SK-N-SH (cell line): ENCODE measurements at regions not wholly inside any gene's neighbourhood (a gene's known extent, or its start where the extent isn't known, plus 50 kb on each side); places are given as distances from the start of the nearest gene placed in this dataset.

Experiments
- CTCF ChIA-PET: fragments of 300-600, 350-600 bp; formaldehyde crosslinking; extraction: SDS; loops from one replicate; lab custom pipeline; 2021; lab: Yijun Ruan, JAX
- POLR2A ChIA-PET: fragments of 350-600 bp; sonication (Branson Sonifier 250); formaldehyde crosslinking; extraction: SDS; loops from one replicate; lab custom pipeline; 2020; ENCODE audit warnings: antibody characterized with exemption, inconsistent platforms; lab: Yijun Ruan, JAX
- DNase-seq: peaks from one replicate; pipeline ENCODE4 v3.0.0; 2012
- H2AFZ ChIP-seq: fragments of 200-600 bp; sonication (generic); 2 replicates; pipeline ENCODE4 v1.8.1; 2016; ENCODE audit warnings: antibody characterized with exemption, mild to moderate bottlenecking, low read depth
- H3F3A ChIP-seq: fragments of 200-600 bp; sonication (generic); replicated peaks from 2 replicates; pipeline ENCODE3; 2016; ENCODE audit warnings: antibody characterized with exemption, mild to moderate bottlenecking; ENCODE audit not compliant: insufficient read depth
- H3K27ac ChIP-seq, 2 experiments: fragments of 200-500 bp in 1 of 2; fragments of 200-600 bp in 1 of 2; sonication (Bioruptor generic) in 1 of 2; sonication (generic), shearing (Covaris generic) in 1 of 2; 2 replicates each; pipeline versions ENCODE4 v1.5.1 to v1.6.1; 2014 to 2016; ENCODE audit warnings: low read depth in 2 of 2, inconsistent platforms in 1 of 2, low read length in 1 of 2, mild to moderate bottlenecking in 1 of 2, mixed read lengths in 1 of 2
- H3K27me3 ChIP-seq: fragments of 200-600 bp; sonication (generic), shearing (Covaris generic); 2 replicates; pipeline ENCODE4 v1.6.1; 2016; ENCODE audit warnings: mixed run types; ENCODE audit not compliant: insufficient read depth
- H3K36me3 ChIP-seq, 2 experiments: fragments of 200-500 bp in 1 of 2; fragments of 200-600 bp in 1 of 2; sonication (Bioruptor generic) in 1 of 2; sonication (generic) in 1 of 2; replicated peaks in 1 of 2; 2 replicates each; pipeline versions ENCODE3 to v1.5.1; 2014 to 2016; ENCODE audit warnings: low read length in 1 of 2, mild to moderate bottlenecking in 1 of 2; ENCODE audit not compliant: insufficient read depth in 2 of 2, control insufficient read depth in 1 of 2
- H3K4me1 ChIP-seq, 2 experiments: fragments of 200-500 bp in 1 of 2; fragments of 200-600 bp in 1 of 2; sonication (Bioruptor generic) in 1 of 2; sonication (generic), shearing (Covaris generic) in 1 of 2; 2 replicates each; pipeline versions ENCODE4 v1.5.1 to v1.6.1; 2014 to 2016; ENCODE audit warnings: low read depth in 1 of 2, low read length in 1 of 2, mixed run types in 1 of 2; ENCODE audit not compliant: insufficient read depth in 2 of 2, control insufficient read depth in 1 of 2
- H3K4me2 ChIP-seq: fragments of 200-600 bp; sonication (generic), shearing (Covaris generic); 2 replicates; pipeline ENCODE4 v1.6.1; 2017; ENCODE audit warnings: mixed run types
- H3K4me3 ChIP-seq, 2 experiments: fragments of 200-500 bp in 1 of 2; fragments of 200-600 bp in 1 of 2; sonication (Bioruptor generic) in 1 of 2; sonication (generic), shearing (Covaris generic) in 1 of 2; 2 replicates each; pipeline versions ENCODE4 v1.5.1 to v1.8.1; 2014 to 2016; ENCODE audit warnings: low read depth in 2 of 2, inconsistent platforms in 1 of 2, low read length in 1 of 2, mild to moderate bottlenecking in 1 of 2, mixed read lengths in 1 of 2, moderate library complexity in 1 of 2
- H3K79me2 ChIP-seq: fragments of 200-600 bp; sonication (generic); 2 replicates; pipeline ENCODE4 v1.8.1; 2017; ENCODE audit warnings: mild to moderate bottlenecking; ENCODE audit not compliant: insufficient read depth
- H3K9ac ChIP-seq: fragments of 200-600 bp; sonication (generic); 2 replicates; pipeline ENCODE4 v1.6.1; 2017; ENCODE audit warnings: mixed run types
- H3K9me2 ChIP-seq: fragments of 200-600 bp; sonication (generic); 2 replicates; pipeline ENCODE4 v1.6.1; 2017; ENCODE audit warnings: mixed run types
- H3K9me3 ChIP-seq: fragments of 200-600 bp; sonication (generic); 2 replicates; pipeline ENCODE4 v1.6.1; 2017; ENCODE audit warnings: mixed run types, mild to moderate bottlenecking, moderate library complexity
- H4K20me1 ChIP-seq: fragments of 200-600 bp; sonication (generic); 2 replicates; pipeline ENCODE4 v1.6.1; 2017; ENCODE audit warnings: mild to moderate bottlenecking, mixed run types; ENCODE audit not compliant: insufficient read depth
- EP300 ChIP-seq, 2 experiments: IDR thresholded peaks; 2 replicates each; pipeline versions ENCODE4 v1.4.0 to v1.6.1; 2012; ENCODE audit warnings: borderline replicate concordance in 1 of 2, low read depth in 1 of 2, low read length in 1 of 2
- EZH2phosphoT487 ChIP-seq: fragments of 200-600 bp; sonication (generic); IDR thresholded peaks from 2 replicates; pipeline ENCODE4 v1.6.1; 2017; ENCODE audit warnings: low read depth, mixed run types, mild to moderate bottlenecking, antibody characterized with exemption, moderate library complexity, borderline replicate concordance
- FOSL2 ChIP-seq: IDR thresholded peaks from 2 replicates; pipeline ENCODE4 v1.4.0; 2012; ENCODE audit warnings: low read depth, mild to moderate bottlenecking, moderate library complexity, borderline replicate concordance
- GABPA ChIP-seq: IDR thresholded peaks from 2 replicates; pipeline ENCODE4 v1.4.0; 2012; ENCODE audit warnings: low read depth, mild to moderate bottlenecking
- GATA2 ChIP-seq: sonication (generic); formaldehyde crosslinking; IDR thresholded peaks from 2 replicates; pipeline ENCODE4 v1.5.0; 2020; ENCODE audit warnings: mild to moderate bottlenecking, missing genetic modification reagents
- RAD21 ChIP-seq: IDR thresholded peaks from 2 replicates; pipeline ENCODE4 v1.6.1; 2012; ENCODE audit warnings: mild to moderate bottlenecking, low read length
- RCOR1 ChIP-seq: fragments of 150-350 bp; IDR thresholded peaks from 2 replicates; pipeline ENCODE4 v1.6.1; 2017; ENCODE audit warnings: antibody characterized with exemption, low read length
- RFX5 ChIP-seq: IDR thresholded peaks from 2 replicates; pipeline ENCODE4 v1.6.1; 2012; ENCODE audit warnings: mild to moderate bottlenecking, improper control_type of control experiment, low read length
- SIN3A ChIP-seq: IDR thresholded peaks from 2 replicates; pipeline ENCODE4 v1.6.1; 2012; ENCODE audit warnings: low read depth, mild to moderate bottlenecking, low read length, moderate library complexity, borderline replicate concordance
- TAF1 ChIP-seq: IDR thresholded peaks from 2 replicates; pipeline ENCODE4 v1.6.1; 2012; ENCODE audit warnings: low read depth, mild to moderate bottlenecking, low read length, moderate library complexity, borderline replicate concordance
- TCF12 ChIP-seq: IDR thresholded peaks from 2 replicates; pipeline ENCODE4 v1.4.0; 2012
- TEAD4 ChIP-seq: IDR thresholded peaks from 2 replicates; pipeline ENCODE4 v1.4.0; 2012; ENCODE audit warnings: mild to moderate bottlenecking, borderline replicate concordance; ENCODE audit not compliant: insufficient read depth
- WGBS: methylation state at CpG from one replicate; pipeline ENCODE4 v1.1.6; 2017; ENCODE audit warnings: low lambda C conversion rate; 5-methylcytosine and 5-hydroxymethylcytosine counted together
- TF ChIP-seq, protein P1 (sequence below): fragments of 150-350 bp; IDR thresholded peaks from 2 replicates; pipeline ENCODE4 v1.6.1; 2016; ENCODE audit warnings: mild to moderate bottlenecking, low read depth, low read length
- TF ChIP-seq, protein P2 (sequence below): fragments of 200-600 bp; sonication (generic); IDR thresholded peaks from 2 replicates; pipeline ENCODE4 v1.6.1; 2017; ENCODE audit warnings: antibody characterized with exemption, mild to moderate bottlenecking, moderate library complexity
- TF ChIP-seq, protein P3 (sequence below): IDR thresholded peaks from 2 replicates; pipeline ENCODE4; 2012
- TF ChIP-seq, protein P4 (sequence below): IDR thresholded peaks from 2 replicates; pipeline ENCODE4 v1.4.0; 2012; ENCODE audit warnings: low read depth
- TF ChIP-seq, protein P5 (sequence below): fragments of 150-350 bp; IDR thresholded peaks from 2 replicates; pipeline ENCODE4 v1.6.1; 2017; ENCODE audit warnings: antibody characterized with exemption, low read length, low read depth, borderline replicate concordance

DNA sequence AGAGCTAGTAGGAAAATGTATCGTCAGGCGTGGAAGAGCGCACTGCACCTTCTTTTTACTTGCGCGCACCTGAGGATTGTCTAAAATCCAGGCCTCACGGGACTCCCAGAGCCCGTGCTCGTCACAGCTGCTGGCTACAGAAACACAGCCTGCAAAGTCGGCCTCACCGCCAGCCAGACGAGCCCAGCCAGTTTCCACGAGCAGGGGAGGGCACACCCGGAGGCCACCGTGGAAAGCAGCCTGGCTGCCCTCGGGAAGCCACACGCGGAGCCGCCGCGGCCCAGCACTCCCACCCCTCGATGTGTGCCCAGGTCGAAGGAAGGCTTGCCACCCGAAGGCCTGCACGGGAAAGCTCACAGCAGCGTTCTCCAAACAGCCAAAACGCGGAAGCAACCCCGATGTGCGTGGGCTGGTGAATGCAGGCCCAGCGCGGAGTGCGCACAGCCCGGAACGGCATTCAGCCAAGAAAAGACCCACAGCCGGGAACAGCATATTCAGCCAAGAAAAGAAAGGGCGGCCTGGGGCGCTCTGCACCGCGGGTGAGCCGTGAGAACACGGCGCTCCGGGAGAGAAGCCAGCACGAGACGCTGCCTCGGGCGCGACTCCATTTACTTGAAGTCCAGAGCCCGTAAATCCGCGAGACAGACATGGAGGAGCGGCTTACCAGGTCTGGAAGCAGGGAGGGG is 53.9 kb upstream of the SALL3 start:
- H3K27ac ChIP-seq, result no peak overlapping the region
- H3K9me3 ChIP-seq, result no peaks in the 10 kb centered on the region
- H2AFZ ChIP-seq, result no peak overlapping the region
- DNase-seq, result no peak
- H3K79me2 ChIP-seq, result no peaks in the 10 kb centered on the region
- H4K20me1 ChIP-seq, result no peaks in the 10 kb centered on the region
- WGBS, result 42% methylated on average over 40 of the region's 52 CpGs
- ChIA-PET POLR2A (no interaction called here), CTCF (no interaction called here)
- H3K9me2 ChIP-seq, result no peaks in the 10 kb centered on the region
- H3K36me3 ChIP-seq, result no peaks in the 10 kb centered on the region
- no peaks in the 10 kb centered on the region for H3F3A ChIP-seq
- no peak overlapping the region for H3K9ac ChIP-seq
- H3K27me3 ChIP-seq, result peaks cover 65% of the 10 kb centered on the region
- H3K4me1 ChIP-seq, result no peaks in the 10 kb centered on the region
- no peak overlapping the region for H3K4me2 ChIP-seq
- no peak for TF ChIP-seq RAD21
- TF ChIP-seq TAF1, result no peak
- TF ChIP-seq, protein P1, sequence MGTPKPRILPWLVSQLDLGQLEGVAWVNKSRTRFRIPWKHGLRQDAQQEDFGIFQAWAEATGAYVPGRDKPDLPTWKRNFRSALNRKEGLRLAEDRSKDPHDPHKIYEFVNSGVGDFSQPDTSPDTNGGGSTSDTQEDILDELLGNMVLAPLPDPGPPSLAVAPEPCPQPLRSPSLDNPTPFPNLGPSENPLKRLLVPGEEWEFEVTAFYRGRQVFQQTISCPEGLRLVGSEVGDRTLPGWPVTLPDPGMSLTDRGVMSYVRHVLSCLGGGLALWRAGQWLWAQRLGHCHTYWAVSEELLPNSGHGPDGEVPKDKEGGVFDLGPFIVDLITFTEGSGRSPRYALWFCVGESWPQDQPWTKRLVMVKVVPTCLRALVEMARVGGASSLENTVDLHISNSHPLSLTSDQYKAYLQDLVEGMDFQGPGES, result no peak
- TF ChIP-seq EP300 (IDR thresholded peaks at IDR 0.05; ENCODE audit: borderline replicate concordance in 1 of 2, low read depth in 1 of 2, low read length in 1 of 2), result no peak
- no peak for TF ChIP-seq GATA2 (CRISPR knock-in tag)
- TF ChIP-seq, protein P2, sequence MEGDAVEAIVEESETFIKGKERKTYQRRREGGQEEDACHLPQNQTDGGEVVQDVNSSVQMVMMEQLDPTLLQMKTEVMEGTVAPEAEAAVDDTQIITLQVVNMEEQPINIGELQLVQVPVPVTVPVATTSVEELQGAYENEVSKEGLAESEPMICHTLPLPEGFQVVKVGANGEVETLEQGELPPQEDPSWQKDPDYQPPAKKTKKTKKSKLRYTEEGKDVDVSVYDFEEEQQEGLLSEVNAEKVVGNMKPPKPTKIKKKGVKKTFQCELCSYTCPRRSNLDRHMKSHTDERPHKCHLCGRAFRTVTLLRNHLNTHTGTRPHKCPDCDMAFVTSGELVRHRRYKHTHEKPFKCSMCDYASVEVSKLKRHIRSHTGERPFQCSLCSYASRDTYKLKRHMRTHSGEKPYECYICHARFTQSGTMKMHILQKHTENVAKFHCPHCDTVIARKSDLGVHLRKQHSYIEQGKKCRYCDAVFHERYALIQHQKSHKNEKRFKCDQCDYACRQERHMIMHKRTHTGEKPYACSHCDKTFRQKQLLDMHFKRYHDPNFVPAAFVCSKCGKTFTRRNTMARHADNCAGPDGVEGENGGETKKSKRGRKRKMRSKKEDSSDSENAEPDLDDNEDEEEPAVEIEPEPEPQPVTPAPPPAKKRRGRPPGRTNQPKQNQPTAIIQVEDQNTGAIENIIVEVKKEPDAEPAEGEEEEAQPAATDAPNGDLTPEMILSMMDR, result no peak
- TF ChIP-seq TCF12, result no peak
- TF ChIP-seq, protein P3, sequence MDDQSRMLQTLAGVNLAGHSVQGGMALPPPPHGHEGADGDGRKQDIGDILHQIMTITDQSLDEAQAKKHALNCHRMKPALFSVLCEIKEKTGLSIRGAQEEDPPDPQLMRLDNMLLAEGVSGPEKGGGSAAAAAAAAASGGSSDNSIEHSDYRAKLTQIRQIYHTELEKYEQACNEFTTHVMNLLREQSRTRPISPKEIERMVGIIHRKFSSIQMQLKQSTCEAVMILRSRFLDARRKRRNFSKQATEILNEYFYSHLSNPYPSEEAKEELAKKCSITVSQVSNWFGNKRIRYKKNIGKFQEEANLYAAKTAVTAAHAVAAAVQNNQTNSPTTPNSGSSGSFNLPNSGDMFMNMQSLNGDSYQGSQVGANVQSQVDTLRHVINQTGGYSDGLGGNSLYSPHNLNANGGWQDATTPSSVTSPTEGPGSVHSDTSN, result no peak
- TF ChIP-seq, protein P4, sequence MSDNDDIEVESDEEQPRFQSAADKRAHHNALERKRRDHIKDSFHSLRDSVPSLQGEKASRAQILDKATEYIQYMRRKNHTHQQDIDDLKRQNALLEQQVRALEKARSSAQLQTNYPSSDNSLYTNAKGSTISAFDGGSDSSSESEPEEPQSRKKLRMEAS, result no peak
- TF ChIP-seq FOSL2, result no peak
- TF ChIP-seq GABPA, result no peak
- TF ChIP-seq, protein P5, sequence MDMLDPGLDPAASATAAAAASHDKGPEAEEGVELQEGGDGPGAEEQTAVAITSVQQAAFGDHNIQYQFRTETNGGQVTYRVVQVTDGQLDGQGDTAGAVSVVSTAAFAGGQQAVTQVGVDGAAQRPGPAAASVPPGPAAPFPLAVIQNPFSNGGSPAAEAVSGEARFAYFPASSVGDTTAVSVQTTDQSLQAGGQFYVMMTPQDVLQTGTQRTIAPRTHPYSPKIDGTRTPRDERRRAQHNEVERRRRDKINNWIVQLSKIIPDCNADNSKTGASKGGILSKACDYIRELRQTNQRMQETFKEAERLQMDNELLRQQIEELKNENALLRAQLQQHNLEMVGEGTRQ, result no peak
- no peak for TF ChIP-seq RFX5
- no peak for TF ChIP-seq EZH2phosphoT487
- no peak for TF ChIP-seq TEAD4
- TF ChIP-seq RCOR1, result no peak
- TF ChIP-seq SIN3A, result no peak
- no peak overlapping the region for H3K4me3 ChIP-seq
